ENCODE measurements at regions not wholly inside any gene's neighbourhood (a gene's known extent, or its start where the extent isn't known, plus 50 kb on each side); places are given as distances from the start of the nearest gene placed in this dataset.

DNA sequence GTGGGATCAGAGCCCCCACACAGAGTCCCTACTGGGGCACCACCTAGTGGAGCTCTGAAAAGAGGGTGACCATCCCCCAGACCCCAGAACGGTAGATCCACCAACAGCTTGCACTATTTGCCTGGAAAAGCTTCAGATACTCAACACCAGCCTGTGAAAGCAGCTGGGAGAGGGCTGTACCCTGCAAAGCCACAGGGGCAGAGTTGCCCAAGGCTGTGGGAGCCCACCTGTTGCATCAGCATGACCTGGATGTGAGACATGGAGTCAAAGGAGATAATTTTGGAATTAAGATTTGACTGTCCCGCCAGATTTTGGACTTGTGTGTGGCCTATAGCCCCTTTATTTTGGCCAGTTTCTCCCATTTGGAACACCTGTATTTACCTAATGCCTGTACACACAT lies 260.4 kb downstream of the TBX18 start:
- TF ChIP-seq, protein P1, sequence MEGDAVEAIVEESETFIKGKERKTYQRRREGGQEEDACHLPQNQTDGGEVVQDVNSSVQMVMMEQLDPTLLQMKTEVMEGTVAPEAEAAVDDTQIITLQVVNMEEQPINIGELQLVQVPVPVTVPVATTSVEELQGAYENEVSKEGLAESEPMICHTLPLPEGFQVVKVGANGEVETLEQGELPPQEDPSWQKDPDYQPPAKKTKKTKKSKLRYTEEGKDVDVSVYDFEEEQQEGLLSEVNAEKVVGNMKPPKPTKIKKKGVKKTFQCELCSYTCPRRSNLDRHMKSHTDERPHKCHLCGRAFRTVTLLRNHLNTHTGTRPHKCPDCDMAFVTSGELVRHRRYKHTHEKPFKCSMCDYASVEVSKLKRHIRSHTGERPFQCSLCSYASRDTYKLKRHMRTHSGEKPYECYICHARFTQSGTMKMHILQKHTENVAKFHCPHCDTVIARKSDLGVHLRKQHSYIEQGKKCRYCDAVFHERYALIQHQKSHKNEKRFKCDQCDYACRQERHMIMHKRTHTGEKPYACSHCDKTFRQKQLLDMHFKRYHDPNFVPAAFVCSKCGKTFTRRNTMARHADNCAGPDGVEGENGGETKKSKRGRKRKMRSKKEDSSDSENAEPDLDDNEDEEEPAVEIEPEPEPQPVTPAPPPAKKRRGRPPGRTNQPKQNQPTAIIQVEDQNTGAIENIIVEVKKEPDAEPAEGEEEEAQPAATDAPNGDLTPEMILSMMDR (IDR thresholded peaks at IDR 0.05) = no peak
- TF ChIP-seq POLR2AphosphoS5 (IDR thresholded peaks at IDR 0.05; ENCODE audit: low read depth, low read length) = no peak
- TF ChIP-seq, protein P2, sequence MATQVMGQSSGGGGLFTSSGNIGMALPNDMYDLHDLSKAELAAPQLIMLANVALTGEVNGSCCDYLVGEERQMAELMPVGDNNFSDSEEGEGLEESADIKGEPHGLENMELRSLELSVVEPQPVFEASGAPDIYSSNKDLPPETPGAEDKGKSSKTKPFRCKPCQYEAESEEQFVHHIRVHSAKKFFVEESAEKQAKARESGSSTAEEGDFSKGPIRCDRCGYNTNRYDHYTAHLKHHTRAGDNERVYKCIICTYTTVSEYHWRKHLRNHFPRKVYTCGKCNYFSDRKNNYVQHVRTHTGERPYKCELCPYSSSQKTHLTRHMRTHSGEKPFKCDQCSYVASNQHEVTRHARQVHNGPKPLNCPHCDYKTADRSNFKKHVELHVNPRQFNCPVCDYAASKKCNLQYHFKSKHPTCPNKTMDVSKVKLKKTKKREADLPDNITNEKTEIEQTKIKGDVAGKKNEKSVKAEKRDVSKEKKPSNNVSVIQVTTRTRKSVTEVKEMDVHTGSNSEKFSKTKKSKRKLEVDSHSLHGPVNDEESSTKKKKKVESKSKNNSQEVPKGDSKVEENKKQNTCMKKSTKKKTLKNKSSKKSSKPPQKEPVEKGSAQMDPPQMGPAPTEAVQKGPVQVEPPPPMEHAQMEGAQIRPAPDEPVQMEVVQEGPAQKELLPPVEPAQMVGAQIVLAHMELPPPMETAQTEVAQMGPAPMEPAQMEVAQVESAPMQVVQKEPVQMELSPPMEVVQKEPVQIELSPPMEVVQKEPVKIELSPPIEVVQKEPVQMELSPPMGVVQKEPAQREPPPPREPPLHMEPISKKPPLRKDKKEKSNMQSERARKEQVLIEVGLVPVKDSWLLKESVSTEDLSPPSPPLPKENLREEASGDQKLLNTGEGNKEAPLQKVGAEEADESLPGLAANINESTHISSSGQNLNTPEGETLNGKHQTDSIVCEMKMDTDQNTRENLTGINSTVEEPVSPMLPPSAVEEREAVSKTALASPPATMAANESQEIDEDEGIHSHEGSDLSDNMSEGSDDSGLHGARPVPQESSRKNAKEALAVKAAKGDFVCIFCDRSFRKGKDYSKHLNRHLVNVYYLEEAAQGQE (IDR thresholded peaks at IDR 0.05; ENCODE audit: insufficient read depth in 1 of 2, low read depth in 2 of 2, low read length in 1 of 2) = no peak
- no peak for TF ChIP-seq SIN3A (IDR thresholded peaks at IDR 0.05; ENCODE audit: borderline replicate concordance, insufficient read depth, low read depth, low read length)
